ENCODE measurements at regions not wholly inside any gene's neighbourhood (a gene's known extent, or its start where the extent isn't known, plus 50 kb on each side); places are given as distances from the start of the nearest gene placed in this dataset.

DNA sequence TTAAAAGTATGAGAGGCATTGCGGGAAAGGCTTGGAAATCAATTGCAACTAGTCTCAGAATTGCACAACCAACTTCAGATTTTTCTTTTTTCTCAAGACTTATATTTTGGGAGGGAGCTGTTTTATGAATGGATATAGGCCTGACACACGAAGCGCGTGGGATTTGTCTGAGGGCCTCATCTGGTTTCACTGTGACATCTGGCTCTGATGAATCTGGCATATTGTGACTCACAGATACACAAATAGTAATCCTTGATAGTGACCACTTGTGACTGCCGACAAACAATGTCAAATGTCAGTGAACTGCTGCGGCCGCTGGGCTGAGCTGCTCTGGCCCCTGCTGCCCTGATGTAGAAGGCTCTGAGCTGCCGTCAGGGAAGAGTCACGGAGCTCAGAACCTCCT is 655.1 kb downstream of the INHBA start:
- POLR2A ChIA-PET: no interaction called here
- Mint-ChIP-seq H3K4me3 (no peak overlapping the region), H3K9me3 (ENCODE audit: insufficient read depth) (peaks cover 3% of the 10 kb centered on the region), H3K4me1 (ENCODE audit: low read depth) (no peaks in the 10 kb centered on the region), H3K27ac (no peak overlapping the region), H3K36me3 (ENCODE audit: low read depth) (no peaks in the 10 kb centered on the region), H3K27me3 (ENCODE audit: low read depth) (no peaks in the 10 kb centered on the region)
- CTCF ChIA-PET: no interaction called here
- ATAC-seq (no peak), DNase-seq (no peak)

DNA sequence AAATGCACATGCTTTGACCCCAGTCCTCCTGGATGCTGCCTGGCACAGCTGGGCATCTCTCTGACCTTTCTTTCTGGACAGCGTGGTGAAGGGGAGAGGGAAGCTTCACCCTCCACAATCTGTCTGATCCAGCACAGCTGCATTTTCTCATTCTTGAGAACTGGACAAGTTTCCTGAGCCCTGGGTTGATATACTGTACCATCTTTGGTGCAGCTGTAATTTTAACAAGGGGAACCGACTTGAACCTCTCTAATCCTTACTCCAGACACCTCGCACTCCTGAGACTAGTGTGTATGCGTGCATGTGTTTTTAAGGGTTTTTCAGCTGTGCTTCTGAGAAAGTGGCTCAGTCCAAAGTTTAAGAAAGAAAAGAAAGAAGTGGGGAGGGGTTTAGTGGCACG is 655.7 kb downstream of the INHBA start:
- no peaks in the 10 kb centered on the region for H3K36me3 Mint-ChIP-seq (ENCODE audit: low read depth)
- ATAC-seq: no peak
- H3K4me3 Mint-ChIP-seq: no peak overlapping the region
- H3K9me3 Mint-ChIP-seq (ENCODE audit: insufficient read depth): peaks cover 3% of the 10 kb centered on the region
- DNase-seq: no peak
- H3K27ac Mint-ChIP-seq: no peak overlapping the region
- ChIA-PET POLR2A (no interaction called here), CTCF (no interaction called here)
- no peaks in the 10 kb centered on the region for H3K4me1 Mint-ChIP-seq (ENCODE audit: low read depth)
- H3K27me3 Mint-ChIP-seq (ENCODE audit: low read depth): no peaks in the 10 kb centered on the region

GRCh38 chr7:41046776-41047175 is 656.1 kb downstream of the INHBA start:
- CTCF ChIA-PET: no interaction called here

DNA sequence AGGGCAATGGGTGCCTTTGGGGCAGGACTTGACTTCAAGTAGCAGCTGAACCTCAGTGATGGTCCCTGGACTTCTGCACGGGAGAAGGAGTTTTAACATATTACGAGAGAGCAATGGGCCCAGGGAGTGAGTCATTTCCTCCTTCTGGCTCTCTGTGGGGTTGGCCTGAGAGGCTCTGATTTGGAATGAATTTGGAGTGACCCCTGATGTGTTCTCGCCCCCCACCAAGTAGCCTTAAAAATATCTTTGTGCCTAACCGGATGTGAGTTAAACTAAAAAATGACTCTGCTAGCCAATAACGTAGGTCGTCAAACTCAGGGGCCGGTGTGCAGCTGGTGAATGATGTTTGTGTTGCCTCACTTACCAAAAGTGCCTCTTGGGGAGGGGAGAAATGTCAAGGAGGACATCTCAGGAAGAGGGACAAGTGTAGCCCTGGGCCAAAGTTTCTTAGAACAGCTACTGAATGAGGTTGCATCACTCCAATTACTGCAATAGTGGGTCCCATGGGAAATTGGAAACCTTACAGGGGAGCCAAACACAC is 656.6 kb downstream of the INHBA start:
- DNase-seq: no peak
- ChIA-PET CTCF (no interaction called here), POLR2A (no interaction called here)
- Mint-ChIP-seq H3K4me3 (no peak overlapping the region), H3K9me3 (ENCODE audit: insufficient read depth) (peaks cover 3% of the 10 kb centered on the region), H3K4me1 (ENCODE audit: low read depth) (no peaks in the 10 kb centered on the region), H3K27ac (no peak overlapping the region), H3K36me3 (ENCODE audit: low read depth) (no peaks in the 10 kb centered on the region), H3K27me3 (ENCODE audit: low read depth) (no peaks in the 10 kb centered on the region)
- ATAC-seq: no peak

More at GRCh38 chr7:41046776-41047175, 656.1 kb downstream of the INHBA start:
- POLR2A ChIA-PET: no interaction called here
- ATAC-seq (no peak), DNase-seq (no peak)
- Mint-ChIP-seq H3K36me3 (ENCODE audit: low read depth) (no peaks in the 10 kb centered on the region), H3K27me3 (ENCODE audit: low read depth) (no peaks in the 10 kb centered on the region), H3K9me3 (ENCODE audit: insufficient read depth) (peaks cover 3% of the 10 kb centered on the region), H3K27ac (no peak overlapping the region), H3K4me1 (ENCODE audit: low read depth) (no peaks in the 10 kb centered on the region), H3K4me3 (no peak overlapping the region)

DNA sequence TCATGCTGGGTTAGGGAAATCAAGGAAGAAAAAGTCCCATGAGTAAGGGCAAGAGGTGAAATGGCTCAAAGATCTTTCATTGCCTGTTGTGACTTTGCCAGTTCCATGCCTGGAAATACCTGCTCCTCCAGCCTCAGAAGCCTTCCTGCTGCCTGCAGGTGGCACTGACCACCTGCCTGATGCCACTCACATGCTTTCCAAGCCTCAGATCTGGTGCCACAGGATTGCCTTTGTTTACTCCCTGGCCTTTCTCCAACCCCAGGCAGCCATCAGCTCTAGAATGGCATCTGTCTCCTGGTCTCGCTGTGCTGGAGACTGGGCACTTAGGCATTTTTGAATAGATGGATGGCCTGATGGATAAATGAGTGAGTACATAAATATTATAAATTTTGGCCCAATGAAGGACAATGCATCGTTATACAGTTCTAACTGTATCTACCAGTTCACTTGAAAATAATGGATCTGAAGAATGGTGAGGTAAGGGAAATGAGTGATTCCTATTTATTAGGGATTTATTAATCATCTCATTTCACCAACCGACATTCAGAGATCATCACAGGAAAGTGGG is 657.2 kb downstream of the INHBA start:
- ChIA-PET POLR2A (no interaction called here), CTCF (no interaction called here)
- no peak for DNase-seq
- peaks cover 3% of the 10 kb centered on the region for H3K9me3 Mint-ChIP-seq (ENCODE audit: insufficient read depth)
- no peaks in the 10 kb centered on the region for H3K27me3 Mint-ChIP-seq (ENCODE audit: low read depth)
- no peaks in the 10 kb centered on the region for H3K4me1 Mint-ChIP-seq (ENCODE audit: low read depth)
- no peak overlapping the region for H3K27ac Mint-ChIP-seq
- ATAC-seq: no peak
- H3K4me3 Mint-ChIP-seq: no peak overlapping the region
- H3K36me3 Mint-ChIP-seq (ENCODE audit: low read depth): no peaks in the 10 kb centered on the region

DNA sequence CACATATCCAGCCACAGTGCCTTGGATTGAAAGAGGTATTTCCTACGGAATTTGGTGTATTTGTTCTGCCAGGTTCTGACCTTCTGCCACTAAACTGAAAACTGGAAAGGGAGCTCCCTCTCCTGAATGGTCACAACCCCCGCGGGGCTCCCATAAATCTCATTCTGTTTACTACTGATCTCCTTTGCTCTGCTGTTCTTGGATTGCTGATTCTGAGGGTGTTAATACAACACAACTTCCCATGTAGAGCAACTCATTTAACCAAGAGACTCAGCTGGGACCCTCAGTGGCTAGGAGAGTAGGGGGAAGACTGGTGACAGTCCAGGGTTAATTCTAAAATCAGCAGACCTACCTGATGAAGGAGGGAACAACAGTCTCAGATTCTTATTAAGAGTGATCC is 662.9 kb downstream of the INHBA start:
- H3K9me3 Mint-ChIP-seq (ENCODE audit: insufficient read depth): peaks cover 3% of the 10 kb centered on the region
- DNase-seq (no peak), ATAC-seq (no peak)
- no peaks in the 10 kb centered on the region for H3K36me3 Mint-ChIP-seq (ENCODE audit: low read depth)
- no peaks in the 10 kb centered on the region for H3K4me1 Mint-ChIP-seq (ENCODE audit: low read depth)
- ChIA-PET POLR2A (no interaction called here), CTCF (no interaction called here)
- no peak overlapping the region for H3K27ac Mint-ChIP-seq
- H3K4me3 Mint-ChIP-seq: no peak overlapping the region
- no peaks in the 10 kb centered on the region for H3K27me3 Mint-ChIP-seq (ENCODE audit: low read depth)

DNA sequence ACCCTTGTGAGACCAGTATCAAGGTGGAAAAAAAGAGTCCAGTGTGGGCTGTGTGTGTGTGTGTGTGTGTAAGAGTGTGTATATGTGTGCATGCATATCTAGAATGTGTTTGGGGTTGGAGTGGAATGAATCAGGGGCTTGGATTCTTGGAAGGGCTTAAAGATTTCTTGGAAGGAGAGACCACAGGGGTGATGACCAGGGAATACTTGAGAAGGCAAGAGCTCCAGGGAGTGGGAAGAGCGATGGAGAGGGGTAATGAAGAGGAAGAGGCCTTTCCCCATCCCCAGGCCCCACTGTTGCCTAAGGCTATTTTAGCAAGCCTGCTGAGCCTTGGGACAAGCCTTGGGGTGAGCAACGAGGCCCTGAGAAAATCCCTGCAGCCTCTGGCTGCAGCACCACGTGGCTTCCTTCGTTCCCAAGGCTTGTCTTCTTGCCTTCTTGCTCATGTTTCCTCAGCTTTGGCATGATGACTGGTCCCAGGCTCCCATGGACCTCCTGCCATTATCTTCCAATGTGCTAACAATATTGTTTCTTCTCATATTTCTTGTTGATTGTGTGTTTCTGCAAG is 663.4 kb downstream of the INHBA start:
- DNase-seq (no peak), ATAC-seq (no peak)
- POLR2A ChIA-PET: no interaction called here
- CTCF ChIA-PET: no interaction called here
- H3K9me3 Mint-ChIP-seq (ENCODE audit: insufficient read depth): peaks cover 3% of the 10 kb centered on the region
- no peak overlapping the region for H3K27ac Mint-ChIP-seq
- H3K27me3 Mint-ChIP-seq (ENCODE audit: low read depth): no peaks in the 10 kb centered on the region
- no peaks in the 10 kb centered on the region for H3K36me3 Mint-ChIP-seq (ENCODE audit: low read depth)
- no peaks in the 10 kb centered on the region for H3K4me1 Mint-ChIP-seq (ENCODE audit: low read depth)
- no peak overlapping the region for H3K4me3 Mint-ChIP-seq

GRCh38 chr7:41038211-41038610 is 664.7 kb downstream of the INHBA start:
- no peaks in the 10 kb centered on the region for H3K4me1 Mint-ChIP-seq (ENCODE audit: low read depth)
- CTCF ChIA-PET: no interaction called here
- POLR2A ChIA-PET: no interaction called here
- no peak overlapping the region for H3K27ac Mint-ChIP-seq
- H3K4me3 Mint-ChIP-seq: no peak overlapping the region
- ATAC-seq: no peak
- H3K9me3 Mint-ChIP-seq (ENCODE audit: insufficient read depth): no peaks in the 10 kb centered on the region
- H3K27me3 Mint-ChIP-seq (ENCODE audit: low read depth): no peaks in the 10 kb centered on the region
- no peaks in the 10 kb centered on the region for H3K36me3 Mint-ChIP-seq (ENCODE audit: low read depth)
- DNase-seq: no peak

DNA sequence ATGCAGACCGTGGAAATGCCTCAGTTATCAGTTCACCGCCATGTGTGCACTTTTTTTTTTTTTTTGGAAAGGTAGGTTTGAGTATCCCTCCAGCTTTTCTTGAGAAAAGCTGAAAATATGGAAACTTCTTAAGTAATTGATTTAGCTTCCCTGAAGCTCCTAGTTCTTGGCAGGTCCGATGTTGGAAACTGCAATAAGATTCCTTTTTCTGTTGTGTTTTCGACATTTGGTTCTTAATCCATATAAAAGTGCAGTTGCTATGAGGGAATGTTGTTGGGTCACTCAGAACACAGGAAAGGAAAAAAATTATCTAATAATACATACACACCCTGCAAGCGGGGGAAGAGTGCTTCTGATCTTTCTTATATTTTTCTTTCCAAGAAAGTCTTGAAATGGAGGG is 665.2 kb downstream of the INHBA start:
- CTCF ChIA-PET: no interaction called here
- H3K9me3 Mint-ChIP-seq (ENCODE audit: insufficient read depth): no peaks in the 10 kb centered on the region
- H3K27me3 Mint-ChIP-seq (ENCODE audit: low read depth): no peaks in the 10 kb centered on the region
- POLR2A ChIA-PET: no interaction called here
- no peak overlapping the region for H3K4me3 Mint-ChIP-seq
- H3K4me1 Mint-ChIP-seq (ENCODE audit: low read depth): no peaks in the 10 kb centered on the region
- H3K27ac Mint-ChIP-seq: no peak overlapping the region
- ATAC-seq (no peak), DNase-seq (no peak)
- H3K36me3 Mint-ChIP-seq (ENCODE audit: low read depth): no peaks in the 10 kb centered on the region

GRCh38 chr7:41035794-41036193 is 667.1 kb downstream of the INHBA start:
- DNase-seq: no peak
- ATAC-seq: no peak
- Mint-ChIP-seq H3K27me3 (ENCODE audit: low read depth) (no peaks in the 10 kb centered on the region), H3K4me1 (ENCODE audit: low read depth) (no peaks in the 10 kb centered on the region), H3K27ac (no peak overlapping the region), H3K4me3 (no peak overlapping the region), H3K9me3 (ENCODE audit: insufficient read depth) (no peaks in the 10 kb centered on the region), H3K36me3 (ENCODE audit: low read depth) (no peaks in the 10 kb centered on the region)
- ChIA-PET CTCF (no interaction called here), POLR2A (no interaction called here)

- ATAC-seq (no peak), DNase-seq (no peak)
- ChIA-PET POLR2A (no interaction called here), CTCF (no interaction called here)
- Mint-ChIP-seq H3K27me3 (ENCODE audit: low read depth) (no peaks in the 10 kb centered on the region), H3K9me3 (ENCODE audit: insufficient read depth) (no peaks in the 10 kb centered on the region), H3K4me3 (no peak overlapping the region), H3K4me1 (ENCODE audit: low read depth) (no peaks in the 10 kb centered on the region), H3K36me3 (ENCODE audit: low read depth) (no peaks in the 10 kb centered on the region), H3K27ac (no peak overlapping the region)
Observed at GRCh38 chr7:41033500-41033899, 669.4 kb downstream of the INHBA start.

- ATAC-seq (no peak), DNase-seq (no peak)
- H3K4me1 Mint-ChIP-seq (ENCODE audit: low read depth): no peaks in the 10 kb centered on the region
- H3K36me3 Mint-ChIP-seq (ENCODE audit: low read depth): no peaks in the 10 kb centered on the region
- H3K9me3 Mint-ChIP-seq (ENCODE audit: insufficient read depth): no peaks in the 10 kb centered on the region
- H3K27ac Mint-ChIP-seq: no peak overlapping the region
- ChIA-PET POLR2A (no interaction called here), CTCF (no interaction called here)
- H3K27me3 Mint-ChIP-seq (ENCODE audit: low read depth): no peaks in the 10 kb centered on the region
- no peak overlapping the region for H3K4me3 Mint-ChIP-seq
Observed at GRCh38 chr7:41030673-41031072, 672.2 kb downstream of the INHBA start.

GRCh38 chr7:41029072-41029499 is 673.8 kb downstream of the INHBA start:
- ATAC-seq (no peak), DNase-seq (no peak)
- Mint-ChIP-seq H3K4me3 (no peak overlapping the region), H3K36me3 (ENCODE audit: low read depth) (no peaks in the 10 kb centered on the region), H3K27me3 (ENCODE audit: low read depth) (no peaks in the 10 kb centered on the region), H3K27ac (no peak overlapping the region), H3K9me3 (ENCODE audit: insufficient read depth) (no peaks in the 10 kb centered on the region), H3K4me1 (ENCODE audit: low read depth) (no peaks in the 10 kb centered on the region)
- ChIA-PET CTCF (no interaction called here), POLR2A (no interaction called here)
